Coronary artery (tissue), 2 donors: ENCODE measurements at regions not wholly inside any gene's neighbourhood (a gene's known extent, or its start where the extent isn't known, plus 50 kb on each side); places are given as distances from the start of the nearest gene placed in this dataset.

Source experiments
- DNase-seq: peaks from one replicate; pipeline ENCODE4 v3.0.0-alpha.2; 2017; ENCODE audit warnings: low spot score
- H3K27ac ChIP-seq, 2 donors: fragments of 200-600 bp; sonication (generic); one replicate each; pipeline ENCODE4 v1.5.1; 2016 to 2019
- H3K4me3 ChIP-seq: fragments of 200-600 bp; sonication (generic); 2 replicates; pipeline ENCODE4 v1.5.1; 2016; ENCODE audit warnings: mild to moderate bottlenecking, moderate library complexity
- TF ChIP-seq, protein P1 (sequence below): fragments of 200-600 bp; sonication (generic); IDR thresholded peaks from one replicate; pipeline ENCODE4 v1.5.1; 2019; ENCODE audit warnings: antibody characterized with exemption

DNA sequence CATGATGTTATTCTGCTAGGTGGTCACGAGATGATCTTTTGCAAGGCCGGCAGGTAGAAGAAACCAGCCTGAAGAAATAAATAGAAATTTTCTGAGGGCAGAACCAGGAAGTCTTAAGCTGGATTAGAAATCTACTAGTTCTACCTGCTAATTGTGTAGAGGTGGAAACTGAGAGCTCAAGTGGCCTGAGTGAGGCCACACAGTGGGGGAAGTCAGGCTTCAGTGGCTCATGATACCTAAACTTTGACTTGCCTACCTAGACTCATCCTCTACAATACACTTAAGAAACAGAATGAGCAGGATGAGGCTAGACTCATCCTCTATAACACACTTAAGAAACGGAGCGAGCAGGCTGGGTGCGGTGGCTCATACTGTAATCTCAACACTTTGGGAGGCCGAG, 134.9 kb upstream of the NDUFV2 start:
- peak; percentile 14 for DNase-seq
- Histone ChIP-seq H3K27ac (no peak overlapping the region), H3K4me3 (no peak overlapping the region)
- TF ChIP-seq, protein P1, sequence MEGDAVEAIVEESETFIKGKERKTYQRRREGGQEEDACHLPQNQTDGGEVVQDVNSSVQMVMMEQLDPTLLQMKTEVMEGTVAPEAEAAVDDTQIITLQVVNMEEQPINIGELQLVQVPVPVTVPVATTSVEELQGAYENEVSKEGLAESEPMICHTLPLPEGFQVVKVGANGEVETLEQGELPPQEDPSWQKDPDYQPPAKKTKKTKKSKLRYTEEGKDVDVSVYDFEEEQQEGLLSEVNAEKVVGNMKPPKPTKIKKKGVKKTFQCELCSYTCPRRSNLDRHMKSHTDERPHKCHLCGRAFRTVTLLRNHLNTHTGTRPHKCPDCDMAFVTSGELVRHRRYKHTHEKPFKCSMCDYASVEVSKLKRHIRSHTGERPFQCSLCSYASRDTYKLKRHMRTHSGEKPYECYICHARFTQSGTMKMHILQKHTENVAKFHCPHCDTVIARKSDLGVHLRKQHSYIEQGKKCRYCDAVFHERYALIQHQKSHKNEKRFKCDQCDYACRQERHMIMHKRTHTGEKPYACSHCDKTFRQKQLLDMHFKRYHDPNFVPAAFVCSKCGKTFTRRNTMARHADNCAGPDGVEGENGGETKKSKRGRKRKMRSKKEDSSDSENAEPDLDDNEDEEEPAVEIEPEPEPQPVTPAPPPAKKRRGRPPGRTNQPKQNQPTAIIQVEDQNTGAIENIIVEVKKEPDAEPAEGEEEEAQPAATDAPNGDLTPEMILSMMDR: no peak

DNA sequence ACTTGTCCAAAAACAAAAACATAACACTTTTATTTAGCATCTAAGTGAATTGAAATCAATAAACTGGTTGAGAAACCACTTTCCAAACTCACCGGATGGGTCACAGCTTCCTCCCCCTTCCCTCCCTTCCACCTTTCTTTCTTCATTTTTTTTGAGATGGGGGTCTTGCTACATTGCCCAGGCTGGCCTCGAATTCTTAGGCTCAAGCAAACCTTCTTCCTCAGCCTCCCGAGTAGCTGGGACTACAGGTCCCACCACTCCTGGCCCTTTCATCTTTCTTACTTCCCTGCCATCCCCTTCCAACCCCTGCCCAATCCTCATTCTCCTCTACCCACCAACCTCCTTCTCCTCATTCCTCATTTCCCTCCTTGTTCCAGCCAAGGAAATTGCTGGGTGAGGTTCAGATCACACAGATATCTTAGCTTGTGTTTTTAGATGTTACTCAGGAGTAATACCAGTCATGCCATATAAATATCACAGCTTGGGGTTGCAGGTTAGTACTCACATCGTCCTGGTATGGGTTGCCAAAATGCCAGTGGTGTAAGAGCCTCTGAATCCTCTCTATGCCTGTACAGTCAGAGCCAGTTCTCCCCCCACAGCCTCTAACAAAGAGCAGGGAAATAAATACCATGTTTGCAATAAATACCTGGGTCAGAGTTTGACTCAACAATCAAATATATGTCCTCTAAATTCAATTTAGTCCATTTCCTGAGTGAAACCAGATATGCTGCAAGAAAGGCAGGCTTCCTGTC, 132.7 kb upstream of the NDUFV2 start:
- Histone ChIP-seq H3K27ac (no peak overlapping the region), H3K4me3 (no peak overlapping the region)
- DNase-seq: no peak
- TF ChIP-seq, protein P1: no peak

DNA sequence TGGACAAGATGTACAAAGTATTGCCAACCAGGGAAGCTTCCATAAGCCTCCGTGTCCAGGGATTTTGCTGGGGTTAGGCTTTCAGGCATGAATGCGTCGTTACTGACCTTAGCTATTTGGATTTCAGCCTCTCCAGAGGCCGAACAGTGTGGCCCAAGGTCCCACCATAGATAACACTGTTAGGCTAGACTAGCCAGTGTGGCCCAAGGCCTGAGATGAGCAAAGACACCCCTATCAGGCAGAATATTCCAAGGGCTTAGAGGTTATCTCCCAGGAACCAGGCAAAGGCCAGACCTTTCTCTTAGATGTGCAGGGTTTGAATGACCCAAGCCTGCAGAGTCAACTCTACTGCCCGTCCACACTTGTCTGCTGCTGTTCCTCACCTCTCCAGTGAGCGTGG, 131.7 kb upstream of the NDUFV2 start:
- Histone ChIP-seq H3K4me3 (no peak overlapping the region), H3K27ac (no peak overlapping the region)
- TF ChIP-seq, protein P1: no peak
- DNase-seq: no peak

DNA sequence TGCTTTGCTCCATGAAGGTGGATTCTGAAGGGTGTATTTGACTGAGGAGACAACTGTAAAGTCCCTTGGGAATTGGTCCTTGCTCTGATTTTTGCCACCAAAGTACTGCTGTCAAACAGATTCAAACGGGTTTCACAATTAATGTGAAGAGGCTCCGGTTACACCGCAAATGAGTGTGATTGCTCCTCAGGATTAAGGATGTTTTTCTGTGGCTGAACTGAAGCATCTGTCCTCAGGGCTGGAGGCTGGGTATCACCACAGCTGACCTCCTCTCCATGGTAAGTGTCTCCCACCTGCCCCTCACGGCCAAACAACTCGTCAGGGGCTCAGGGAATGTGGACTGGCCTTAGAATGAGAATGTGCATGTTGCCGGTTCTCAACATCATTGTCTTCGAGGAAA, 130.4 kb upstream of the NDUFV2 start:
- no peak overlapping the region for H3K27ac ChIP-seq
- no peak for DNase-seq

DNA sequence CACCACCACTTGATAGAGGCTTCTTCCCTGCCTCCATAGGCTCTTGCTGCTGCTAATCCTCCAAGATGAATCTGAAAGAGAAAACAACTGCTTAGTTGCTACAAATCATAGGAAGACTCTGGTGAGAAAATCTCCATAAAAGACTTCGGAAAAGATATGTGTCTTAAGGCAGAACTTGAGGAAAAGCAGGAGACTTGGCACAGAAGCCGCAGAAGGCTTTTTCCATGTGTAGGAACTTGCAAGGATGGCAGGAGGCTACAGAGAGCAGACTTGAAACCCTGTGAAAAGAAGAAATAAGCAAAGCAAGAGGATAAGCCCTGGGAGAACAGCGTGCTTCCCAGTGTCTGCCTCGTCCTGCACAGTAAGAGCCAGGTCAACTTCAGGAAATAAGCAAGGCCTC, 128.2 kb upstream of the NDUFV2 start:
- no peak for DNase-seq
- no peak overlapping the region for H3K4me3 ChIP-seq
- TF ChIP-seq, protein P1: no peak
- no peak overlapping the region for H3K27ac ChIP-seq

More for the DNA sequence above, 130.4 kb upstream of the NDUFV2 start:
- TF ChIP-seq, protein P1: no peak
- no peak overlapping the region for H3K4me3 ChIP-seq

DNA sequence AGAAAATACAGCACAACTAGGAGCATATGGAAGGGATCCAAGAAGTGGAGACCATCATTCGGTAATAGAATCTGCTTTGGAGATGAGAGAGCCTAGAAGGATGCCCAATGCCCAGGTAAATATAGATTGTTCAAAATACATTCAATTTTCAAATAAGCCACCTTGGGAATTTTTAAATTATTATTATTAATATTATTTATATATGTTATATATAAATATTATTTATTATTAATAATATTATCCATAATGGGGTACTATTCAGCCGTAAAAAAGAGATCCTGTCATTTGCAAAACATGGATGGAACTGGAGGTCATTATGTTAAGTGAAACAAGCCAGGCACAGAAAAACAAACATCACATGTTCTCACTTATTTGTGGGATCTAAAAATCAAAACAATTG, 127.8 kb upstream of the NDUFV2 start:
- TF ChIP-seq, protein P1: no peak
- no peak overlapping the region for H3K27ac ChIP-seq
- no peak overlapping the region for H3K4me3 ChIP-seq
- DNase-seq: no peak

DNA sequence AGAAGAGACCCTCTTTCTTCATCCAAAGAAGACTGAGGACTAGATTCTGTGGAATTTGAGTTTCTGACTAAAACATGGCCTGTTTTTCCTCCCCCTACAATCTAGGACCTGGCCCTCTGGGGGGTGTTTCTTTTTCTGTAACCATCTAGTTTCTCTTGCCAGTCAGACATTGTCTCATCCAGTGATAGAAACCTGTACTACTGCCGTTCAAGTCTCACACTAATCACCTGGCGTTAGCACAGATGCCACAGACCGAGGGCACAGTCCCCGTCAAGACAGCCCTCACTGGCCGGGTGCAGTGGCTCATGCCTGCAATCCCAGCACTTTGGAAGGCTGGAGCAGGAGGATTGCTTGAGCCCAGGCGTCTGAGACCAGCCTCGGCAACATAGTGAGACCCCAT, 126.9 kb upstream of the NDUFV2 start:
- TF ChIP-seq, protein P1: no peak
- Histone ChIP-seq H3K4me3 (no peak overlapping the region), H3K27ac (no peak overlapping the region)
- no peak for DNase-seq
